GM18502 (cell line): ENCODE measurements at regions not wholly inside any gene's neighbourhood (a gene's known extent, or its start where the extent isn't known, plus 50 kb on each side); places are given as distances from the start of the nearest gene placed in this dataset.
"Not testable (repeated sequence)": the region's sequence is repeated elsewhere in the genome, so short reads cannot be mapped to it uniquely, and the experiment has no call there.

Source experiments
- ATAC-seq: cut with Tn5 transposase; IDR thresholded peaks from one replicate; pipeline ENCODE4 v1.9.1; 2021; ENCODE audit warnings: mild to moderate bottlenecking; ENCODE audit not compliant: unreplicated experiment, poor library complexity

- no peak for ATAC-seq
These were observed 1262.7 kb upstream of the PABPC4L start for GRCh38 chr4:135464311-135464710.

- not testable (repeated sequence) for ATAC-seq
These were observed 1246.0 kb upstream of the PABPC4L start for GRCh38 chr4:135447598-135447997.

DNA sequence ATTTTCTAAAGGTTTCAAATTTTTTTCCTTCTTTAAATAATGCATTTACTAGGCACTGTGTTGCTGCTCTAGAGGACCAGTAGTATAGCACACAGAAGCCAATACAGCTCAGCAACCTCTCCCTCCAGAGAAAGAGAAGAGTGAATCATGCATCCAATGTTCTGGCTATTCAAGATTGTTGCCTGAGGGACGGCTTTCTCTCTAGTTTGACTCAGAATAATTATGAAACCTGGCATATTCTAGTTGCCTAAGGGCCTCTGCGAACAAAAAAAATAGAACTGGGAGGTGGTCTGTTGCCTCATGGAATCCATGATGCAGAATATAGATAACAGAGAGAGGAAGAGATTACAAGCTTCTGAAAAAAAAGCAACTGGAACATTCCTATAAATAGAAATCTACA lies 1233.3 kb upstream of the PABPC4L start:
- ATAC-seq, result no peak

GRCh38 chr4:135429528-135429927 lies 1227.9 kb upstream of the PABPC4L start:
- no peak for ATAC-seq

DNA sequence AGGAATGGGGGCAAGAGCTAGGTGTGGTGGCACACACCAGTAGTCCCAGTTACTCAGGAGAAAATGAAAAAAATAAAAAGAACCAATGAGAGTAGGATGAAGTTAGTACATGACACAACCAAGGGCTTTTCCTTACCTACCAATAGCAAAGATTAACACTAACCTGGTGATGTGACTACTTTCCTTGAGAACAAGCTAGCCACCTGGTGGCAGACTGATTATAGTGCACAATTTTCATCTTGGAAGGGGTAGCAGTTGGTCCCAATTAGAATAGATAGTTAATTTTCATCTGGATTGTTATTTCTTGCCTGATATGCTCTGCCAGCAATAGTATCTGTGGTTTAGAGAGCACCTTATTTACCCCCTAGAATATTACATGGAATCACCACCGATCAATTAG lies 1216.8 kb upstream of the PABPC4L start:
- ATAC-seq, result peak; percentile 80

- ATAC-seq, result no peak
These were observed 1210.6 kb upstream of the PABPC4L start for GRCh38 chr4:135412213-135412612.

GRCh38 chr4:135411251-135411650 lies 1209.7 kb upstream of the PABPC4L start:
- ATAC-seq, result no peak

DNA sequence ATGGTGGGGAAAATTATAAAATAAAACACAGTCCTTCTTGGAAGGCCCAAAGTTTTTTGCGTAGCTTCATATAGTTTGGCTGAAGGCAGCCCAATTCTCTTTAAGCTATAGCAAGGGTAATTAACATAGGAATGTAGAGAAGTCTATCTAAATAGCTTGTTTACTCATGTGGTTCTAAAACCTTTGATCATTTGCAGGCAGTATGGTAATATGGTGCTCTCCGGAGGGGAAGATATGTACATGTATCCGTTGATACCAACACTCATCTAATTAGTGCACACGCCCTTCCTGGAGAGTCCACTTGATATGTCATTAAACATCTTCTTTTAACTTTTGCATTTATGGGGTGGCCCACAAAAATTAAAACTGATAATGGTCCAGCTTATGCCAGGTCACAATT lies 1207.7 kb upstream of the PABPC4L start:
- not testable (repeated sequence) for ATAC-seq

DNA sequence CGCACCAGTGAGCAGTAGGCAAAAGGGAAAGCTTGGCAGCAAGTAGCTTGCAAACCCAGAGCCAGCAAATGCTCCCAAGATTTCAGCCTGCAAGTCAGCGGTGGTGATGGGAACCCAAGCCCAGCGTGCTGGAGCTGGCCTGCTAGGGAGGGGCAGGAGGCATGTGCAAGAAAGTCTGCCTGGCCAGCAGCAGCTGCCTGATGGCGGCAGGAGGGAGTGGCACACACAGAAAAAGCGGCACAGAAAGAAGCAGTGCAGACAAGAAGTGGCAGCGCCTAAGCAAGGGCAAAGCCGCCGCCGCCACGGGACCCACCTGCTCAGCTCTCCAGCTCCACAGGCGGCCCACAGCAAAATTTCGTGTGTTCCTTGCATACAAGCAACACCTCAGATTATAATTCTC lies 1206.5 kb upstream of the PABPC4L start:
- no peak for ATAC-seq

- not testable (repeated sequence) for ATAC-seq
These were observed 1205.0 kb upstream of the PABPC4L start for GRCh38 chr4:135406597-135406996.

DNA sequence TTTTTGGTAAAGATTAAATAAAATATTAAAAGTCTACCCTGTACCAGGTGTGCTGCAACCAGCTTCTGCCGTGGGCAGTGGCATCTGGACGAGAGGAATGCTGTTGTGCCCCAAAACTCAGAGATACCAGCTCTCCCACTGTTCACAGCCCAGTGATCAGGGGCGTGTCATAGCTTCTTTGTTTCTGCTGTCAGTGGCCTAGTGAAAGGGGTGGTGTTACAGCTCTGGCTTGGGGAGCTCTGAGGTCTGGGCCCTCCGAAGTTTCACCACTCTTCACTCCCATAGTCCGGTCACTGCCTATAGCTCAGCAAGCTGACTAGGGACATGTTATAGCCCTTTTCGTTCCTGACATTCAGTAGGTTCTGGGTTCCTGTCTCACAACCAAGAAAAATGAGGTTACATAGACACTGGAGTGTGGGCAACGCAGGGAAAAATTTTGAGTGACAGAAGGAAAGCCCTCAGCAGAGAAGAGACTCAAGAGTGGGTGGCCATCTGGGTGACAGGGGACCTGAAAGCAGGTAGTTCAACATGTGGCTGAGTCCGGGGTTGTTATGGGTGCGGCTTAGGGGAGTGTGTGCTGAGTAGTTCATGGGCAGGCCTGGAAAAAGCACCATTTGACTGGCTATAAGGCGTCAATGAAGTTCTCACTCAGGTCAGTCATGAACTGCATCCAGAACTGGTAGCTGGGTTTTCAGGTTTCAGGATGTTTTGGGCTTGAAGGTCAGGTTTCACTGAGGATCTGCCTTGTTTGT lies 1184.4 kb upstream of the PABPC4L start:
- ATAC-seq, result no peak

DNA sequence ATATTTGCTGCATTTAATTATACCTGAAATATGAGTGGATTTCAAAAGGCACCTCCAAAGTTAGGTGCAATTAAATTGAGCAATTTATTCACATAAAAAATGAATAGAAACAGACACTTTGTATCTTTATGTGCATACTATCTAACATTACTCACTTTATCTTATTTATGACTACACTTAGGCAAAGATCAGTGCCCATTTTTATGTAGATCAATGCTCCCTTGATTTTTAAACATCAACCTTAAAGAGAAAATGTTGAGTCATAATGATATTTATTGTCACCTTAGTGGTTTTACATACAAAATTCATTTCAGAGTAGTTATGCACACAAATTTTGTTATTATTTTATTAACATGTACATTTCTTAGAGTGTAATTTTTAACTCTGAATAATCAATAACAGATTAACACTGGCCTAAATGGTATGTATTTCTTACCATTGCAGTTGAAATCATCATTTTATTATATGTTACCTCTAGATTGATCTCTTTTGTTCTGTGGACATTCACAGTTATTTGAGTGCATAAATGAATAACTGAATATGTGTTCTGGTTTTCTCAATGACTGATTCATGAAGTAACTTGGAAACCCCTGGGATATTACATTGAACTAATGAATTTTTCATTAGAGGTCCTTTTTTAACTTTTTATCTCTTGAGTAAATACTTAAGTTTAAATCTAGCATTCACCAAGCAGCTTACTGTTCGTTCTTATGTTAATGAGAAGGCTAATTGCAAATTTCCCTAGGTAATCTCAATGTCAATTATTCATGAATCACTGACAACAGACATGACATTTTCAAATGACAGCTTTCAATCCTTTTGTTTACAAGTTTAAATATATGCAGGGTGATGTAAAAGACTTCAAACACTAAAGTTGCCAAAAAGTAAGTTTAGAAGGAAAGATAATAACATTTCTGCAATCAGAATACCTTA lies 1182.0 kb upstream of the PABPC4L start:
- ATAC-seq, result no peak

DNA sequence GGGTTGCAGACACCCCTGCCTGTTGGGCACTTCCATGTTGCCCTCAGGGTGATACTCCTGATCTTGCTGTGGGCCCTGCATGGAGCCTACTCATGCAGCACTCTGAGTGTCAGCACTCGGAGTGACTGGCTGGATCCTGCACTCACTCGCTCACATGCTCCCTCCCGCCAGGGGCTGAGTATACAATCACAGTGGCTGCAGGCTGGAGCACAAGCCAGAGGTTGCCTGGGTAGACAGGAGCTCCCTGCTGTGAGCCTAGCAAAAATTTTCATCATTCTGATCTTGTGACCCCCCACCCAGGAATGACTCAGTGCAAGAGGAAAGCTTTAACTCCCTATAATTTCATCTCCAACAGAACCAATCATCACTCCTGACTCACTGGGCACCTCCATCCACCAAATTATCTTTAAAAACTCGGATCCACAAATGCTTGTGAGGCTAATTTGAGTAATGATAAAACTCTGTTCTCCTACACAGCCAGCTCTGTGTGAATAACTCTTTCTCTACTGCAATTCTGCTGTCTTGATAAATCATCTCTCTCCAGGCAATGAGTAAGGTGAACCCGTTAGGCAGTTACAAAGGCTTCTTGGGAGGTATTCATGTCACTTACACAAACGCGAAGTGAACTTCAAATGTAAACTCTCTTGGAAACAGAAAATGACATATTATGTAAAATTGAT lies 1180.8 kb upstream of the PABPC4L start:
- ATAC-seq, result no peak

DNA sequence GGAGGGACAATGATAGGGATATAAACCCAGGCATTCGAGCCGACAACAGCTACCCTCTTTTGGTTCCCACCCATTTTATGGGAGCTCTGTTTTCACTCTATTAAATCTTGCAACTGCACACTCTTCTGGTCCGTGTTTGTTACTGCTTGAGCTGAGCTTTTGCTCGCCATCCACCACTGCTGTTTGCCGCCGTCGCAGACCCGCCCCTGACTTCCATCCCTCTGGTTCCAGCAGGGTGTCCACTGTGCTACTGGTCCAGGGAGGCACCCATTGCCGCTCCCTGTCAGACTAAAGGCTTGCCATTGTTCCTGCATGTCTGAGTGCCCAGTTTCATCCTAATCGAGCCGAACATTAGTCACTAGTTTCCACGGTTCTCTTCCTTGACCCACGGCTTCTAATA lies 1170.5 kb upstream of the PABPC4L start:
- ATAC-seq, result no peak

DNA sequence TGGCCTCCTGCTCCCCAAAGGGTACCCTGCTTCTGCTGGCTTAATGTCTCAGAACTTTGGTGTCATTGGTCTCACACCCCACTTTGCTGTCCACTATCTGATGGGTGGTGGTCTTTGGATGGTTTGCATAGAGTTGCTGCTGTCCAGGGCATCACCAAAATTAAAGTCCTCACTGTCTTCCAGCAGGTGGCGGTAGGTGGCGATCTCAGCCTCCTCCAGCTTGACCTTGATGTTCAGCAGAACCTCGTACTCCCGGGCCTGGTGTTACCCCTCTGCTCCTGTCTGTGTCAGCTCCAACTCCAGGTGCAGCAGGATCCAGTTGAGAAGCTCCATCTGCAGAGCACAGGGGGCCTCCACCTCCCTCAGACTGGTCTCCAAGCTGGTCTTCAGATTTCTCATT lies 1169.5 kb upstream of the PABPC4L start:
- peak; percentile 64 for ATAC-seq

- ATAC-seq, result no peak
These were observed 1167.2 kb upstream of the PABPC4L start for GRCh38 chr4:135368831-135369230.

- no peak for ATAC-seq
These were observed 1163.5 kb upstream of the PABPC4L start for GRCh38 chr4:135365065-135365464.

DNA sequence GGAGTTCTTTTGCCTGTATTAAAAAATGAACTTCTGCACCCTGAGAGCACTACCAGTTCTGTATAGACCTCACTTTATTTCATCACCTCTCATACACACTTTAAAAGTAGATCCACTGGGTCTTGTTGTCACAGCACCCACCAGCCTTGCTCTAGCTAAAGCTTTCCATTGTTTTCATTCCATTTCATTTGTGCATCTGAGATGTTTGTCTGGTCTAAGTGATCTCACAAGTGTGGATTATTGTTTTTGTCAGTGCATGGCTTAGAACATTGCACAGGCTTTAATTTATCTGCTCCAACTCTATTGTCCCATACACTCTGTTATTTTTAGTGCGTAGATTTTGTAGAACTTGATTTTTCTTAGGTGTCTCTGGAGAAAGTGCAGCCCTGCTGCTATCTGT lies 1157.5 kb upstream of the PABPC4L start:
- ATAC-seq, result no peak

DNA sequence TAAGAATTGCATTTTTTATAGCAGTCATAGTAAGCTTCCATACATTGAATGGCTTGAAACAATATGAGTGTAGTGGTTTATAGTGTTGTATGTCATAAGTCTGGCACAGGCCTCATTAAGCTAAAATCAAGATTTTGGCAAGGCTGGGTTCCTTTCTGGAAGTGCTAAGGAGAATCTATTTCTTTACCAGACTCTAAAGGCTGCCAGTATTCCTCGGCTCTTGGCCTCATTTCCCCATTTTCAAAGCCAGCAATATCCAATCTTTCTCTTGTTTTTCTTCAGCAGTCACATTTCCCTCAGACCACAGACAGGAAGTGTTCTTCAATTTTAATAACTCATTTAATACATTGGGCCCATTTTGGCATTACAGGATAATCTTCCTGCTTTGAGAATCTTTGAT lies 1155.5 kb upstream of the PABPC4L start:
- ATAC-seq, result no peak

DNA sequence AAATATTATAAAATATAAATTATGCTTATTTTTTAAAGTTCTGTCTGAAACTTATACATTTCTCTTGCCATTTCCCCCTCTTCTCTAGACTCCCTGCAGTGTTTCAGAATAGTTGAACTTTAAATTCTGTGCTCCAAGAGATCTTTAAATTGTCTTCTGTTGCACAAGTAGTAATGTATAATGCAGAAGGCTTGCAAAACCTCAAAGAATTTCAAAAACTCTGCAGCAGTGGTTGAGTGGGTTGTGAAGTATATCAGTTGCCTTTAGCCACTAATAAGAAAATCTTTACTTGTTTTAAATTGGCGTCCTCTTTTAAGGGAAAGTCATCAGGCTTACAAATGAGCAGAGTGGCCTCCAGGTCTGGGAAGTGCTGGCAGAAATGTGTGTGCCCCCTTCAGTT lies 1153.3 kb upstream of the PABPC4L start:
- ATAC-seq, result no peak

- no peak for ATAC-seq
These were observed 1151.4 kb upstream of the PABPC4L start for GRCh38 chr4:135353008-135353407.
